ENCODE measurements at regions not wholly inside any gene's neighbourhood (a gene's known extent, or its start where the extent isn't known, plus 50 kb on each side); places are given as distances from the start of the nearest gene placed in this dataset.

DNA sequence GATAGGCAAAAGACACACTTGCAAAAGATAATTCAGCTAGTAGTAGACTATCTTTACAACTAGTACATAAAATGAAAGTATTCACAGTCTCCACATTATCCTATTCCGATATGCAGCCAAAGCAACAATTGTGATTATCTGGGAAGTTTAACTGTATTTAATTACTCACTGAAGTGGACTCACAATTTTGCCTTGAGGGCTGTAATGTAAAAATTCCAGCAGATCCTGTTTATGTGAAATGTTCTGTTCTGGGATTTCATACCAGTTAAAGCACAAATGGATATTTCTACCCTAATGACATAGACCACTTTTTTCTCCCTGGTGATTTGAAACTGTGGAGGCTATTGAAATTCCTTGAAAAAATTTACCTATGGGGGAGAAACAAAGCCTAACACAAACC lies 474.4 kb upstream of the EDIL3 start:
- Histone ChIP-seq H3K36me3 (ENCODE audit: control insufficient read depth, insufficient read depth, low read length) (no peaks in the 10 kb centered on the region), H3K4me3 (ENCODE audit: low read depth, low read length) (no peak overlapping the region), H3K4me1 (0 out of 2 replicates have a peak, but pooled peaks cover 3% of the 10 kb centered on the region), H3K27me3 (replicated peaks; ENCODE audit: control insufficient read depth, insufficient read depth, low read length) (no peaks in the 10 kb centered on the region), H3K9me3 (no peaks in the 10 kb centered on the region)
- ChIA-PET POLR2A (no interaction called here), CTCF (no interaction called here)
- TF ChIP-seq, protein P1, sequence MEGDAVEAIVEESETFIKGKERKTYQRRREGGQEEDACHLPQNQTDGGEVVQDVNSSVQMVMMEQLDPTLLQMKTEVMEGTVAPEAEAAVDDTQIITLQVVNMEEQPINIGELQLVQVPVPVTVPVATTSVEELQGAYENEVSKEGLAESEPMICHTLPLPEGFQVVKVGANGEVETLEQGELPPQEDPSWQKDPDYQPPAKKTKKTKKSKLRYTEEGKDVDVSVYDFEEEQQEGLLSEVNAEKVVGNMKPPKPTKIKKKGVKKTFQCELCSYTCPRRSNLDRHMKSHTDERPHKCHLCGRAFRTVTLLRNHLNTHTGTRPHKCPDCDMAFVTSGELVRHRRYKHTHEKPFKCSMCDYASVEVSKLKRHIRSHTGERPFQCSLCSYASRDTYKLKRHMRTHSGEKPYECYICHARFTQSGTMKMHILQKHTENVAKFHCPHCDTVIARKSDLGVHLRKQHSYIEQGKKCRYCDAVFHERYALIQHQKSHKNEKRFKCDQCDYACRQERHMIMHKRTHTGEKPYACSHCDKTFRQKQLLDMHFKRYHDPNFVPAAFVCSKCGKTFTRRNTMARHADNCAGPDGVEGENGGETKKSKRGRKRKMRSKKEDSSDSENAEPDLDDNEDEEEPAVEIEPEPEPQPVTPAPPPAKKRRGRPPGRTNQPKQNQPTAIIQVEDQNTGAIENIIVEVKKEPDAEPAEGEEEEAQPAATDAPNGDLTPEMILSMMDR (IDR thresholded peaks at IDR 0.05; ENCODE audit: insufficient read depth in 1 of 2, low read depth in 1 of 2, low read length in 1 of 2, severe bottlenecking in 1 of 2, unreplicated experiment in 1 of 2): no peak
- H3K36me3 Mint-ChIP-seq (ENCODE audit: insufficient read depth, unreplicated experiment): no peaks in the 10 kb centered on the region
- intact Hi-C loops (cut with micrococcal nuclease; ENCODE audit: unreplicated experiment): no loop called here
- H3K27ac Mint-ChIP-seq (ENCODE audit: unreplicated experiment): no peak overlapping the region
- H3K9me3 Mint-ChIP-seq (ENCODE audit: unreplicated experiment): no peaks in the 10 kb centered on the region
- BruUV-seq (replicated peaks): no TSS peak
- H3K27me3 Mint-ChIP-seq (ENCODE audit: insufficient read depth, unreplicated experiment): peaks cover 3% of the 10 kb centered on the region
- DNase-seq: no peak
- no peak overlapping the region for H3K4me3 Mint-ChIP-seq (ENCODE audit: unreplicated experiment)
- H3K4me1 Mint-ChIP-seq (ENCODE audit: low read depth, unreplicated experiment): peaks cover 9% of the 10 kb centered on the region

DNA sequence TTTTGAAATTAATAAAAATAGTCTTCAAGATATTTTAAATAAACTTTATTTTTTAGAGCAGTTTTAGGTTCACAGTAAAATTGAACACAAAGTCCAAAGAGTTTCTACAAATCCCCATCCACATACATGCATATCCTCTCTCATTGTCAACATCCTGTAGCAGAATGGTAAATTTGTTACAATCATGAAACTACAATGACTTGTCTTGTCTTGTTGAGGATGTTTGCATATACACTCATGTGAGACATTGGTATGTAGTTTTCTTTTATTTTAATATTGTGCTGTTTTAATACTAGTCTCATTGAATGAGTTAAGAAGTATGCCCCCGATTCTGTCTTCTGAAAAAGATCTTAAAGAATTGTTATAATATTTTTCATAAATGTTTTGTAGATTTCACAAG lies 447.0 kb upstream of the EDIL3 start:
- no peaks in the 10 kb centered on the region for H3K9me3 ChIP-seq
- H3K4me3 ChIP-seq (ENCODE audit: low read depth, low read length): no peak overlapping the region
- no peaks in the 10 kb centered on the region for H3K36me3 ChIP-seq (ENCODE audit: control insufficient read depth, insufficient read depth, low read length)
- TF ChIP-seq, protein P1 (IDR thresholded peaks at IDR 0.05; ENCODE audit: insufficient read depth in 1 of 2, low read depth in 1 of 2, low read length in 1 of 2, severe bottlenecking in 1 of 2, unreplicated experiment in 1 of 2): no peak
- no peaks in the 10 kb centered on the region for H3K27me3 ChIP-seq (replicated peaks; ENCODE audit: control insufficient read depth, insufficient read depth, low read length)
- H3K27me3 Mint-ChIP-seq (ENCODE audit: insufficient read depth, unreplicated experiment): no peaks in the 10 kb centered on the region
- no peak for DNase-seq
- H3K36me3 Mint-ChIP-seq (ENCODE audit: insufficient read depth, unreplicated experiment): no peaks in the 10 kb centered on the region
- POLR2A ChIA-PET: no interaction called here
- BruUV-seq (replicated peaks): no TSS peak
- H3K9me3 Mint-ChIP-seq (ENCODE audit: unreplicated experiment): peaks cover 11% of the 10 kb centered on the region
- no peak overlapping the region for H3K4me3 Mint-ChIP-seq (ENCODE audit: unreplicated experiment)
- intact Hi-C loops (cut with micrococcal nuclease; ENCODE audit: unreplicated experiment): no loop called here
- H3K4me1 ChIP-seq: no peaks in the 10 kb centered on the region
- CTCF ChIA-PET: no interaction called here
- no peaks in the 10 kb centered on the region for H3K4me1 Mint-ChIP-seq (ENCODE audit: low read depth, unreplicated experiment)
- no peak overlapping the region for H3K27ac Mint-ChIP-seq (ENCODE audit: unreplicated experiment)

DNA sequence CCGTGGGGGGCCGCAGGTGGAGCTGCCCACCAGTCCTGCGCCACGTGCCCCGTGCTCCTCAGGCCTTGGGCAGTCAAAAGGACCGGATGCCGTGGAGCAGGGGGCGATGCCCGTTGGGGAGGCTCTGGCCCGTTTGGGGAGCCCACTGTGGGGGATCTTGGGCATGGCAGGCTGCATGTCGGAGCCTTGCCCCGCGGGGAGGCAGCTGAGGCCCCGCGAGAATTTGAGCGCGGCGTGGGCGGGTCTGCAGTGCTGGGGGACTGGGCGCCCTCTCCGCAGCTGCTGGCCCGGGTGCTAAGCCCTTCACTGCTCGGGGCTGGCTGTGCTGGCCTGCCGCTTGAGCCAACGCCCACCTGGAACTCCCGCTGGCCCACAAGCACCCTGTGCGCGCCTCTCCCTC lies 445.6 kb upstream of the EDIL3 start:
- intact Hi-C loops (cut with micrococcal nuclease; ENCODE audit: unreplicated experiment): no loop called here
- Mint-ChIP-seq H3K9me3 (ENCODE audit: unreplicated experiment) (peaks cover 11% of the 10 kb centered on the region), H3K4me1 (ENCODE audit: low read depth, unreplicated experiment) (no peaks in the 10 kb centered on the region), H3K27ac (ENCODE audit: unreplicated experiment) (no peak overlapping the region), H3K27me3 (ENCODE audit: insufficient read depth, unreplicated experiment) (no peaks in the 10 kb centered on the region), H3K4me3 (ENCODE audit: unreplicated experiment) (no peak overlapping the region), H3K36me3 (ENCODE audit: insufficient read depth, unreplicated experiment) (no peaks in the 10 kb centered on the region)
- CTCF ChIA-PET: no interaction called here
- DNase-seq: no peak
- H3K4me1 ChIP-seq: no peaks in the 10 kb centered on the region
- H3K4me3 ChIP-seq (ENCODE audit: low read depth, low read length): no peak overlapping the region
- POLR2A ChIA-PET: no interaction called here
- no peaks in the 10 kb centered on the region for H3K27me3 ChIP-seq (replicated peaks; ENCODE audit: control insufficient read depth, insufficient read depth, low read length)
- H3K36me3 ChIP-seq (ENCODE audit: control insufficient read depth, insufficient read depth, low read length): no peaks in the 10 kb centered on the region
- BruUV-seq (replicated peaks): no TSS peak
- TF ChIP-seq, protein P1 (IDR thresholded peaks at IDR 0.05; ENCODE audit: insufficient read depth in 1 of 2, low read depth in 1 of 2, low read length in 1 of 2, severe bottlenecking in 1 of 2, unreplicated experiment in 1 of 2): no peak
- no peaks in the 10 kb centered on the region for H3K9me3 ChIP-seq
